PC-9 (cell line): ENCODE measurements at regions not wholly inside any gene's neighbourhood (a gene's known extent, or its start where the extent isn't known, plus 50 kb on each side); places are given as distances from the start of the nearest gene placed in this dataset.
A peak's percentile ranks its signal among the peaks of the same experiment; 100 is the strongest.
"Not testable (repeated sequence)": the region's sequence is repeated elsewhere in the genome, so short reads cannot be mapped to it uniquely, and the experiment has no call there.

Source experiments
- BruUV-seq: library from RNA; stranded (reverse); fragments of 400-500 nt; replicated peaks from 2 replicates; lab custom pipeline; 2021; lab: Mats Ljungman, UMichigan
- CTCF ChIA-PET: fragments of 300-600 bp; sonication (Branson Sonifier 250); formaldehyde crosslinking; loops from one replicate; lab custom pipeline; 2022; ENCODE audit warnings: antibody characterized with exemption; lab: Charles Lee
- POLR2A ChIA-PET: fragments of 300-600 bp; sonication (Branson Sonifier 250); formaldehyde crosslinking; loops from one replicate; lab custom pipeline; 2022; ENCODE audit warnings: antibody characterized with exemption; ENCODE audit not compliant: unreplicated experiment; lab: Charles Lee
- DNase-seq, 2 experiments: peaks; one replicate each; pipeline versions ENCODE4 v3.0.0 to v3.0.0-alpha.2; 2015 to 2022; ENCODE audit warnings: mixed read lengths in 1 of 2
- H2AFZ ChIP-seq: fragments of 200-600 bp; sonication (generic); 2 replicates; pipeline ENCODE4 v1.8.1; 2017; ENCODE audit warnings: antibody characterized with exemption
- H3F3A ChIP-seq: fragments of 200-600 bp; sonication (generic); 2 replicates; pipeline ENCODE4 v1.8.1; 2017; ENCODE audit warnings: antibody characterized with exemption, mild to moderate bottlenecking, low read depth; ENCODE audit not compliant: insufficient read depth
- H3K27ac ChIP-seq: fragments of 200-600 bp; sonication (generic); 2 replicates; pipeline ENCODE4 v1.6.1; 2016; ENCODE audit warnings: mixed run types
- H3K27me3 ChIP-seq: fragments of 200-600 bp; sonication (generic); 2 replicates; pipeline ENCODE4 v1.6.1; 2016; ENCODE audit warnings: low read depth, mixed run types; ENCODE audit not compliant: insufficient read depth
- H3K36me3 ChIP-seq: fragments of 200-600 bp; sonication (generic); 2 replicates; pipeline ENCODE4 v1.6.1; 2016; ENCODE audit warnings: low read depth, mixed run types
- H3K4me1 ChIP-seq: fragments of 200-600 bp; sonication (generic); replicated peaks from 2 replicates; pipeline ENCODE4 v1.6.1; 2016; ENCODE audit warnings: mixed run types; ENCODE audit not compliant: insufficient read depth
- H3K4me2 ChIP-seq: fragments of 200-600 bp; sonication (generic); 2 replicates; pipeline ENCODE4 v1.6.1; 2017; ENCODE audit warnings: mixed run types
- H3K4me3 ChIP-seq: fragments of 200-600 bp; sonication (generic); 2 replicates; pipeline ENCODE4 v1.6.1; 2016; ENCODE audit warnings: mixed run types
- H3K79me2 ChIP-seq: fragments of 200-600 bp; sonication (generic); 2 replicates; pipeline ENCODE4 v1.6.1; 2017; ENCODE audit warnings: low read depth, mixed run types
- H3K9me2 ChIP-seq: fragments of 200-600 bp; sonication (generic); 2 replicates; pipeline ENCODE4 v1.8.1; 2017; ENCODE audit warnings: mild to moderate bottlenecking; ENCODE audit not compliant: insufficient read depth
- H3K9me3 ChIP-seq: fragments of 200-600 bp; sonication (generic); 2 replicates; pipeline ENCODE4 v1.8.1; 2016; ENCODE audit warnings: low read depth; ENCODE audit not compliant: insufficient read depth
- H4K20me1 ChIP-seq: fragments of 200-600 bp; sonication (generic); 2 replicates; pipeline ENCODE4 v1.8.1; 2017; ENCODE audit not compliant: insufficient read depth
- CTCF ChIP-seq: fragments of 200-600 bp; sonication (generic); conservative IDR thresholded peaks from 2 replicates; pipeline ENCODE4 v1.6.1; 2017; ENCODE audit warnings: mixed run types, antibody characterized with exemption, mild to moderate bottlenecking, moderate library complexity
- EZH2 ChIP-seq: fragments of 200-600 bp; sonication (generic); IDR thresholded peaks from 2 replicates; pipeline ENCODE4 v1.8.0; 2017; ENCODE audit warnings: antibody characterized with exemption, low read depth
- intact Hi-C: fragments of 100-400 bp; cut with micrococcal nuclease; formaldehyde crosslinking; loops from one replicate; pipeline ENCODE4 v1.10.0; 2022; ENCODE audit not compliant: unreplicated experiment

- Histone ChIP-seq H3K4me2 (no peak overlapping the region), H3K9me2 (no peaks in the 10 kb centered on the region), H3K27me3 (no peaks in the 10 kb centered on the region), H3K9me3 (0 out of 2 replicates have a peak, but pooled peaks cover 3% of the 10 kb centered on the region), H3K4me3 (no peak overlapping the region), H3K27ac (no peak overlapping the region), H3K4me1 (no peaks in the 10 kb centered on the region), H3K36me3 (no peaks in the 10 kb centered on the region), H2AFZ (no peak overlapping the region), H3F3A (no peaks in the 10 kb centered on the region), H3K79me2 (no peaks in the 10 kb centered on the region), H4K20me1 (no peaks in the 10 kb centered on the region)
- DNase-seq = no peak
- ChIA-PET CTCF (no interaction called here), POLR2A (no interaction called here)
- no peak for TF ChIP-seq EZH2
- TF ChIP-seq CTCF = no peak
- no TSS peak for BruUV-seq
- intact Hi-C loops = no loop called here
Observed at GRCh38 chr7:64469673-64470072, 93.2 kb downstream of the ZNF680 start.

- H3K4me3 ChIP-seq = no peak overlapping the region
- no peaks in the 10 kb centered on the region for H3F3A ChIP-seq
- intact Hi-C loops = no loop called here
- POLR2A ChIA-PET = no interaction called here
- H3K27me3 ChIP-seq = no peaks in the 10 kb centered on the region
- H3K4me2 ChIP-seq = no peak overlapping the region
- CTCF ChIA-PET = no interaction called here
- no peak for TF ChIP-seq EZH2
- no peak for TF ChIP-seq CTCF
- H3K79me2 ChIP-seq = no peaks in the 10 kb centered on the region
- H2AFZ ChIP-seq = no peak overlapping the region
- H3K4me1 ChIP-seq = no peaks in the 10 kb centered on the region
- no peaks in the 10 kb centered on the region for H4K20me1 ChIP-seq
- H3K9me3 ChIP-seq = 0 out of 2 replicates have a peak, but pooled peaks cover 3% of the 10 kb centered on the region
- H3K36me3 ChIP-seq = no peaks in the 10 kb centered on the region
- BruUV-seq = no TSS peak
- H3K27ac ChIP-seq = no peak overlapping the region
- no peak for DNase-seq
- no peaks in the 10 kb centered on the region for H3K9me2 ChIP-seq
Observed at GRCh38 chr7:64465551-64465950, 97.3 kb downstream of the ZNF680 start.

GRCh38 chr7:64463636-64464375 lies 99.1 kb downstream of the ZNF680 start:
- Histone ChIP-seq H3K79me2 (no peaks in the 10 kb centered on the region), H3K27ac (no peak overlapping the region), H3K4me1 (no peaks in the 10 kb centered on the region), H3K4me3 (peak overlapping the region; percentile 39; the same call in 1 of the 2 replicates), H3K9me2 (no peaks in the 10 kb centered on the region), H3K9me3 (no peaks in the 10 kb centered on the region), H3K27me3 (no peaks in the 10 kb centered on the region), H3K4me2 (peak overlapping the region; percentile 61), H4K20me1 (no peaks in the 10 kb centered on the region), H3K36me3 (no peaks in the 10 kb centered on the region), H2AFZ (peak overlapping the region; percentile 85), H3F3A (no peaks in the 10 kb centered on the region)
- DNase-seq = peak; percentile 71
- CTCF ChIA-PET = no interaction called here
- TSS peak; percentile 56 for BruUV-seq
- intact Hi-C loops = no loop called here
- POLR2A ChIA-PET = interaction anchor here (1.0 kb wide), 1 partner anchor 99 kb away, joined by 7 read pairs; the partner anchor contains the start of gene ZNF680
- no peak for TF ChIP-seq EZH2
- no peak for TF ChIP-seq CTCF

- H3K79me2 ChIP-seq, H3K4me2 ChIP-seq, H3K4me3 ChIP-seq, H3K9me3 ChIP-seq, H3K27me3 ChIP-seq, H3K4me1 ChIP-seq, H3F3A ChIP-seq, H3K27ac ChIP-seq, H4K20me1 ChIP-seq, H3K9me2 ChIP-seq, intact Hi-C loops, BruUV-seq, POLR2A ChIA-PET, DNase-seq, H3K36me3 ChIP-seq, H2AFZ ChIP-seq, CTCF ChIA-PET: not testable (repeated sequence)
Observed at GRCh38 chr7:64459858-64460257, 103.0 kb downstream of the ZNF680 start.
